ENCODE measurements at regions not wholly inside any gene's neighbourhood (a gene's known extent, or its start where the extent isn't known, plus 50 kb on each side); places are given as distances from the start of the nearest gene placed in this dataset.

DNA sequence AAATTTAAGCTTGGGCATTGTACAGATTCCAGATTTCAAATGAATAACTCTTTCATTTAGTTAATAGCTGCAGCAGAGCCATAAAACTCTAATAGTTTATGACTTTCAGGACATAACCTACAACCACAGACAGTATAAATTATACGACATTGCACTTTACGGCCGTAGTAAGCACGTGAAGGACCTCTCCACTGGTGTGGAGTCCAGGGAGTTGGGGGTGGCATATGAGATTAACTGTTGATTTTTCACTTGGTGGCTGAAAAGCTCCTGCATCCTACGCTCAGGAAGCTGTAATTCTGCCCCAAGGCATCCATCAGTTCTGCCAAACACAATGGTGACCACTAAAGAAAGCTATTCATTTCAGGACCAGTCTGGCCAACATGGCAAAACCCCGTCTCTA, 376.2 kb downstream of the SOX11 start:
- no peak for DNase-seq (ENCODE audit: low read depth in 2 of 2)

DNA sequence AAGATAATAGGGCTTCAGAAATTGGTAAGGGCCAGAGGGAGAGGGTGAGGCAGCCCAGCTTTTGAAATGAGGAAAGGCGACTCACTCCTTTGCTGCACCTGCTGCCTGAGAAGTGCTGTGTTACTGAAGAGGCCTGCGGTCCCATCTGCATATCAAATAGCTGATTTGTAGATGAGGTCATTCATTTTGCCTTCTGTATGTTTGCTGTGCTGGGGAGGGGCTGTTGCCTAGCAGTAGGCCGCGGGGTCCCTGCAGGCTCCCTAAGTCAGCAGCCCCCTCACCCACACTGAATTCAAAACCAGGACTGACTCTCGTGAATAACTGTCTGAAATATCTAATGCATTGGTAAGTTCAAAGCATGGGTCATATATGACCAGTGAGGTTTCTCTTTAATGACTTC, 377.2 kb downstream of the SOX11 start:
- DNase-seq (ENCODE audit: low read depth in 2 of 2), result no peak

DNA sequence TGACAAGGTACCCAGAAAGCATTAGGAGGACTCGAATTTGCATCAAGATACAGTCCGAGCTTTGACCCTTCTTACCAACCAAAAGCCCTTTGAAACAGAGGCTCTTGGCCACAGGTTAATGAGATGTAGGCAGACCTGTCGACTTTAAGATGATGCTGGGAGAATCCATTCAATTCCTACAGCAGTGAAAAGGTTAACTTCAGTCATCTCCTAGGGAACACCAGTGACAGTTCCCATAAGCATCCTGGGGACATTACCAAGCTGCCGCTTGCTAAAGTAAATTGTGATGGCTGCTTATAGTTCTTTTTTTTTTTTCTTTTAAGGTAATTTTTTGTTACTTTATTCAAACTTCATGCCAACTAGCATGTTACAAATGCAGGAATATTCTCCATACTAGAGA, 379.3 kb downstream of the SOX11 start:
- DNase-seq (ENCODE audit: low read depth in 2 of 2), result no peak

DNA sequence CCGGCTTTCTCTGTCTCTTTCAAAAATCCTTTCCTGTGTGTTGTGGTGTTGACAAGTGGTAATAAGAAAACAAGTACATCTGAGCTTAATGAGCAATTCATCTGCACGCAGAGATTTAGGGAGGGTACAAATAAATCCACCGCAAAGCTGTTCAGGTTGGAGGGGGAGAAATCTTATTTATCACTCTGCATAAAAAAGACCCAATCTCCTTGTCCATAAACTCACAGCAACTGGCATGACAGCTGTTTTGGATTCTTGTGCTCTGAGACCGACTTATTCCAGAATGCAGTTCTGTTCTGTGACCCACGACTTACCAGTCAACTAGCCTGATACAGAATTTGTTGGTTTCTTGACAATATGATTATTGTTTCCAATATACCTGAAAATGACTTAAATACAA, 380.1 kb downstream of the SOX11 start:
- no peak for DNase-seq (ENCODE audit: low read depth in 2 of 2)

DNA sequence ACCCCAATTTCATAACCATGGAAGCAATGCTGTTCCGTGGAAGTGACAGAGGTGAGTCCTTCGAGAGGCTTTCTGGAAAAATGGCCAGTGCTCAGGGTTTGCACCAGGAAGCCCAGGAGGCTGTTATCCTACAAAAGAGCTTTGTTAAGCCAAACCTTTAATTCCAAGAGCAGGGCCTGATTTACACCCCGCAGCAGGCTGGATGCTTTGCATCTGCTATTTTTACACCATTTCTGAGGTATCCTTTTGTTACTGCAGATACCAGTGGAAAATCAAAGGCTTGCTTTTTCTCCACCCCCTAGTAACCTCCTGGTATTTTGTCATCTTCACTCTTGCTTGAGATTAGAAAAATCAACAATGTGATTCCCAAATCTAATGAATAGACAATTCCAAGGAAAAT, 380.6 kb downstream of the SOX11 start:
- DNase-seq (ENCODE audit: low read depth in 2 of 2), result no peak

DNA sequence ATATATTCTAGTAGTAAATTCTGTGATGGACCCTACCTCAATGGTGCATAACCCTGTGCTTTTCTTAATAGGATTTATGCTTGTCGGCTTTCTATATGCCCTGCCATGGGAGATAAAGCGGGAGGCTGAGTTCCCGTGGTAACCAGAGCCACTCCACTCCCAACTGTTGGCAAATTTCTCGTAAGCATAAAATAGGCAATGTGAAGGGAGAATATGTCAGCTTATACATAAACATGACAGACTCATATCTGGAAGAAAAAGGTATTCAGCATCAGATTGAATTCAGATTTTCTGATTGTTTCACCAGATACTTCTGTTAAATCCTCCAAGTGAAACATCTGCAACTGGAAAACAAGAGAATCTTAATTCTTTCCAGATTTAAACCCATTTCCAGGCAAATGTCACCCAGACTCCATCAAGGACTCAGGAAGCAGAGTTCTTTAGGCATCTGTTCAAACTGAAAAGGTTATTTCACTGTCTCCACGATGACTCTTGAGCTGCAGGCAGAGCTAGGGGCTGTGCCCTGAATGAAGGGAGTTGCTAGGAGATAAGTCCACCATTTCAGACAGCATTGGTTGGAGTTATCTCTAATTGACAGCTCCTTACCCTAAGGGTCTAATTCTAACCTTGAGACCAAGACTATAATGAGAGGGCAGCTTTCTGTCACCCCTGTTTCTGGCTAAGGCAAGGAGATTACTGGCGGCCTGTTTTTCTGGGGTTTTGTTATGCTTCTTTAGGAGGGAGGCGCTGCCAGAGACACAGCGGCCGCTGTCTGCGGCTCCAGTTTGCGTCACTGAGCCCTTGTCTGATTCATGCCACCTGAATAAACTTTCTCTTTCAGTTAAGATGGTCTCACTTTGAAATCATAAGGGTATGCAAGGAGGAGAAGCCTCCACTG, 381.3 kb downstream of the SOX11 start:
- DNase-seq (ENCODE audit: low read depth in 2 of 2), result no peak

DNA sequence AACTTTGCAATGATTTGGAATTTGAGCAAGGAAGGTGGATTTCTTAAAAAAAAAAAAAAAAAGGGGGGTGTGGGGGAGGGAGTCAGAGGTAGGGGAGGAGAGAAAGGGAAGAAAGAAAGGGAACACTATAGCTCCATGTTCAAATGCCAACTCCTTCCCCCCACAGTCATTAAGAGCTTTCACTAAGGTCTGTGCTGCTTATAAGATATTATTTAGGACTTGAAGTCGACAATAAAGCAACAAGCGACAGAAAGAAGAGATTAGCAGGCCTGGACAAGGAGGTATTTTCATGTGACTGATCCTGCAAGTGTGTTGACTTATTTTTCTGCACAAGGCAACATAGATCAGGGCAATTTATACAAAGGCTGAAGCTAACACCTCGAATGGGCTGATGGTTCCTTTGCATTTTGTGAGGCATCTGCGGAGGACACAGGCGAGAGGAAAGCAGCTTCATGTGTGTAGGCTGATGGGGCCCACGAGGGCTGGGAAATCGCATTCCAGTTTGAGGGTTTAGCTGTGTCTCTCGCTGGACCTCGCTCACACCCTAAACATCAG, 382.0 kb downstream of the SOX11 start:
- DNase-seq (ENCODE audit: low read depth in 2 of 2), result no peak

DNA sequence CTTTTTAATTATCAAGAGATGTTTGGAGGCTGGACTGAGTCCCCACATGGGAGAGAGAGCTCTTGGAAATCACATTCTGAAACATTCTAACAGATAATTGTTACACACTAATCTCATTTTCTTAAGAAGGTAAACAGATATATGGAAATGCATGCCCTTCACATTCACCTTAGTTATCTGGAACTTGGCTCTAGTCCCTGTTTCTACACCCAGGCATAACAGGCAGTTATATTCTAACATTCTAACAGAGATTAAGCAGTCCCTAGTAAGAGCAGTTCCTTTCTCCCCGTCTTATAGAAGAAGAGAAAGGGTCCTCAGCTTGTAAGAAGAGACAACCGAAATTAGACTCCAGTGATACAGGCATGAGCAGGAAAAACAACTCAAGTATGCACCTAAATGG, 385.4 kb downstream of the SOX11 start:
- no peak for DNase-seq (ENCODE audit: low read depth in 2 of 2)

DNA sequence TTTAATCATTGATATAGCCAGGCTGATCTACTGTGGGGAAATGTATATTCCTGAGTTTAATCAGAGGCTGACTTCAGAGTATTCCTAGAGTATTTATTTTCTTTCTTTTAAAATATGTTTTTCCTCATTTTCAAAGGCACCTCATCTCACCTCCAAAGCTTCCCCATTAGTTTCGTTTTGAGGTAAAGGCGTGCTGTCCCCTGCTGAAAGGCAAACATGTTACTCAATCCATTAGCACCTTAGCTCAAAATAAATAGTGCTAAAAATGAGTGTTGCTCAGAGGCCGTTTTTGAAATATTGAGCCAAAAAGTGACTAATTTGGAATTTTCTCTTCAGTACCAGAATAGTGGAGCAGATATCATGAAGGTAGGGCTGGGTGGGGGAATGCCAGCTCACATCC, 386.2 kb downstream of the SOX11 start:
- no peak for DNase-seq (ENCODE audit: low read depth in 2 of 2)

DNA sequence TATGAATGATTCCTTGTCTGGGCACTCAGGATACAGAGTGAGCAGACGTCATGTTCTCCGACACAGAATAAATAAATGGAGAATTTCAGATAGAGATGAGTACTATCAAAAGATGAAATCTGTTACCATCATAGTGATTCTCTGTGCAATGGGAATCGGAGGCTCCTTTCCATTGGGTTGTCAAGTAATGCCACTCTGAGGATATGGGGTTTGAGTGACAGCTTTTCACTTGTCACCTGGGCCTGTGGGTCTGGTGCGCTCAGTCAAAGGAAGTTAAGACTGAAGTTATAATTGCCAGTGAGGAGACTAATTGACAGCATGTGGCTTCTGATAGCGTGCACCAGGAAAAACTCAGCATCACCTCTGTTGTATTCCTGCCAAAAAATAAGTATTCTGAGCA, 387.2 kb downstream of the SOX11 start:
- no peak for DNase-seq (ENCODE audit: low read depth in 2 of 2)

DNA sequence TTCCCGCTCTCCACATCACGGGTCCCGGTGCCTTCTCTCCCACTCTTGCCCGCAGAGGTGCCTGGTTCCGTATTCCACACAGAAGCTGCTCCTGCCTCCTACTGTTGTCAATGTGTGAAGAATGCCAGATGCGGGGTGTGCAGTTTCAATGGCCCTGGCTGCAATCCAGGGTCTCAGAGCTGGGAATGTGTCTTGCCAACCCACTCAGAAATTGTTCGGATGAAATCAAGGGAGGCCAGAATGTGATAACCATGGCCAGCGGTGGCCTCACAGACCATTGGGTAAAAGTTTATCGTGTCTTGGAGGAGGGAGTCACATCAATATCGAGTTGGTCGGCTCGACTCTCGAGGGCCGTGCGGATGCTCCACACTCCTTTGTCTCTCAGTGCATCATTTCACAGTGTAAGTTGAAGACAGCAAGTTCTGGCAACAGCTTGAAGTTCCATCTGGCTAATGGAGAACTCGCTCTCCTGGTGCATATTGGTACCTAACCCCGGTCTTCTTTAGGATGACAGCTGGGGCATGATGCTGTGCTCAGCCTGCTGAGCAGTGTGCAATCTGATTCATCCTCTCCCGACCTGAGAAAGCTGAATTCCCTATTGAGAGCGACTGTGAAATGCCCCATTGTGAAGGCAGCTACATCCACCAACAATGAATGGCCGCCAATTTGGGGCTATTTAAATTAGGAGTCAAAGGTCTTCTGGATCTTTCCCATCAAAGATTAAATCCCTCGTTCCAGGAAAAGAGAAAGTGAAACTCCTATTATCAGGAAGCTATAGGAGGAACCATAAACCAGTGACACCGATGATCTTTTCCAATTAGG, 389.0 kb downstream of the SOX11 start:
- no peak for DNase-seq (ENCODE audit: low read depth in 2 of 2)

DNA sequence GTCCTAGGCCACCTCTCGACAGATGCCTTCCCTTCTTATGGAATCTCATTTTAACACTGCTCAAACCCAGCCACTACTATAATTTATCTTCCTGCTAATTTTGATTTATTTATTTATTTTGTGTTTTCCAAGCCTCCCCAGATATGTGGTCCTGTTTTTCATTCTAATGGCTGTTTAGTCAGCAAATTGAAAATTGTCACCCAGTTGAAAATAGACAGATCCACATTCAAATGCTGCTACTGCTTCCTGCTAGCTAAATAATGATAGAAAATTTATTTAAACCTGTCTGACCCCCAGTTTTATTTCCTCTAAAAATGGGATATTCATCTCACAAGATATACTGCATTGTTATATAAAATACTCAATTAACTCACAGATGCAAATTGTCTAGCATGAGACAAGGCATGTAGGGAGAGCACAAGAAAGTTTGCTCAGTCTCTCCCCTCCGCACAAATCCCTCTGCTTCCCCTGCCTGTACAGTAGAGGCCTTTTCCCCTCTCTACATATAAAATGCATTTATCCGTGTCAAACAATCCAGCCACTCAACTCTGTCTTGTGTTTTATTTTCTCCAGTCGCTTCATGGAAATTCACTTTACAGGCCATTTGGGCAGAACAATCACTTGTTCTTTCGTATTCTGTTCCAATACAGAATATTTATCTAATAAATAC, 389.9 kb downstream of the SOX11 start:
- no peak for DNase-seq (ENCODE audit: low read depth in 2 of 2)

DNA sequence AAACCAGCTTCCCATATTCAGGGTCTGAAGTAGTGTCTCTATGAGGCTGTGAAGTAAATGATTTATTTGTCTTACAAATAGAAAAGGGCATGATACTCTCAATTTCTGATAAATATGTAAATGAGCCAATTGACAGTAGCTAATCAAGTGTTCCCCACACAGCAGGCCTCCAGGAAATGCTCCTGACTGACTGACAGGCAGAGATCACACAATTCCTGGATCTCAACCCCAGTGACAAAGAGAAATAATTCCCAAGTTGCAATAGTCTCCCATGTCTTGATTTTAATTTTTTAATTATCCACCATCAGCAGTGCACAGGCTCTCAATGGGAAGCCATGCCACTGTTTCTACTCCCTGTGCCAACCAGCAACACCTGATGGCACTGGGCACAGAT, 390.4 kb downstream of the SOX11 start:
- no peak for DNase-seq (ENCODE audit: low read depth in 2 of 2)

DNA sequence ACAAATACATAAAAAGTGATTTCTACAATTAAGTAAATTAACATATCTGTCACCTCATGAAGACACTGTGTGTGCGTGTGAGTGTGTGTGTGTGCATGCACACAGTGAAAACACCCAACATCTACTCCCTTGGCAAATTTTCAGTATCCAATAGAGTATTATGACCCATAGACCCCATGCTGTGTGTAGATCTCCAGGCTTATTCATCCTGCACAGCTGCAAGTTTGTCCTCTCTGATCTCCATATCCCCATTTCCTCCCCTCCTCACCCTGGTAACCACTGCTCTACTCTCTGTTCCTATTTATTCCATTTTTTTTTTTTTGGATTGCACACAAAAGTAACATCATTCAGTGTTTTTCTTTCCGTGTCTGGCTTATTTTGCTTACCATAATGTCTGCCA, 391.0 kb downstream of the SOX11 start:
- no peak for DNase-seq (ENCODE audit: low read depth in 2 of 2)

DNA sequence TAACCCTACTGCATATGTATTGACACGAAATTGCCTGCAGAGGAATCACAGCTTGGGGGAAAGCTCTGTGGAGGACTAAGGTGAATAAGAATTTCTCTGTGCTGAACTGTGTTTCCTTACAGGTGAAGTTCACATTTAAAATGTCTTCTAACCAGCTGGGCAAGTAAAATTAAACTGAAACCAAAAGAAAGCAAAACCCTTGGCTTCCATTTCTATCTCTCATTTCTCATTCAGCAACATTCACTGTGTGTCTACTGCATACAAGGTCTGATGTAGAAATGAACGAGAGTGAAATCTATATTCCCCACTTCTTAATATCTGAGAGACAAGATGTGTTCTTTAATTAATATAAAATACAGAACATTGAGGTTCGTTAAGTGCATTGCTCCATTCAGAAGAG, 397.3 kb downstream of the SOX11 start:
- no peak for DNase-seq (ENCODE audit: low read depth in 2 of 2)

DNA sequence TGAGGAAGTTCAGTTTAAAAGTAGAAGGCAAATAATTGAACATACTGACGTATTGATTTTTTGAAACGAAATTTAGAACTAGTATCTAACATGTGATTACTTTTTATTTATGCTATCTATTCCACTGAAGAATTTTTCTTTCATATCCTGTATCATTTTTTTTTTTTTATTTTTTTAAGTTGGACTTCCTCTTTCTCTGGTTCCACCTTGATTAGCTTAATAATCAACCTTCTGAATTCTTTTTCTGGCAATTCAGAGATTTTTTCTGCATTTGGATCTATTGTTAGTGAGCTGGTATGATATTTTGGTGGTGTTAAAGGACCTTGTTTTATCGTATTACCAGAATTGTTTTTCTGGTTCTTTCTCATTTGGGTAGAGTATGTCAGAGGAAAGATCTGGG, 411.2 kb downstream of the SOX11 start:
- no peak for DNase-seq (ENCODE audit: low read depth in 2 of 2)

DNA sequence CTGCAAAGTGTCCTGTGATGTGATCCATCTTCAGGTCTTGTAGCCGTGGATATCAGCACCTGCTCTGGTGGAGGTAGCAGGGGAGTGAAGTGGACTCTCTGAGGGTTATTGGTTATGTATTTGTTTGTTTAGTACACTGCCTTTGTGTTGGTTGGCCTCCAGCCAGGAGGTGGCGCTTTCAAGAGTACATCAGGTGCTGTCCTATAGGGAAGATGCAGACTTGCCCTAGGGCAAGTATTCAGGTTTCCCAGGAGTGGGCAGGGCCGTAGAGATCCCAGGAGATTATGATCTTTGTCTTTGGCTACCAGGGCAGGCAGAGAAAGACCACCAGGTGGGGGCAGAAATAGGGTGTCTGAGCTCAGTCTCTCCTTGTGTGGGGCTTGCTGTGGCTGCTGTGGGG, 411.8 kb downstream of the SOX11 start:
- DNase-seq (ENCODE audit: low read depth in 2 of 2), result no peak

DNA sequence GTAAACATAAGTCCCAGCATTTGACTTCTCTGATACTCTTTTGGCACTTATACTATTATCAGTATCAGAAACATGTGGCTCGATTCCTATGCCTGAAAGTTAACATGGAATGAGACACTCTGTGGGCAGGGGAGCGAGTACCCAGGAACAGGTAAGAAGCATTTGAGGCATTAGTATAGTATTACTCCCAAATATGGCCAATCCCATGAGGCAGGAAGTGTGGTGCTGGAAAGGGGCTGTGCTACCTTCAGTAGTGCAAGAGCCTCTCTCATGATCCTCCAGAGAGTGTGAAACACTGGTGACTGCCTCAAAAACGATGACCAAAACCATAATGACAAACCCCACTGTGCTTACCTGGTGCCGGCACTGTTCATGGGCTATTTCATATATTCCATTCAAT, 415.1 kb downstream of the SOX11 start:
- DNase-seq (ENCODE audit: low read depth in 2 of 2), result no peak

DNA sequence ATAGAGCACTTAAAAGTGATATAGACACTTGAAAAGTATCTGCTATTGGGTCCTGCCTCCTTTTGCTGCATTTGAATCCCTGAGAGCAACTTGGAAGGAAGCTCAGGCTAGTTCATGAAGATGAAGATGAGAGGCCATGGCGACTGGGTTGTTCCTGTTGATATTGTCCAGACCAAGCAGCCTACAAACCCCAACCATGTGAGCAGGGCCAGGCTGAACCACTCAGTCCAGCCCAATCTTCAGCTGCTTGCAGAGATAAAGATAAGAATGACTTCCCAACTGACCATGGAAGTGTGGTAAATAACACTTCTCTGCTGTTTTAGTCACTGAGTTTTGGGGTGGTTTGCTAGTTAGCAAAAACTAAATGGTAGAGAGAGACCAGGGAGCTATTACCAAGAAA, 417.6 kb downstream of the SOX11 start:
- no peak for DNase-seq (ENCODE audit: low read depth in 2 of 2)

DNA sequence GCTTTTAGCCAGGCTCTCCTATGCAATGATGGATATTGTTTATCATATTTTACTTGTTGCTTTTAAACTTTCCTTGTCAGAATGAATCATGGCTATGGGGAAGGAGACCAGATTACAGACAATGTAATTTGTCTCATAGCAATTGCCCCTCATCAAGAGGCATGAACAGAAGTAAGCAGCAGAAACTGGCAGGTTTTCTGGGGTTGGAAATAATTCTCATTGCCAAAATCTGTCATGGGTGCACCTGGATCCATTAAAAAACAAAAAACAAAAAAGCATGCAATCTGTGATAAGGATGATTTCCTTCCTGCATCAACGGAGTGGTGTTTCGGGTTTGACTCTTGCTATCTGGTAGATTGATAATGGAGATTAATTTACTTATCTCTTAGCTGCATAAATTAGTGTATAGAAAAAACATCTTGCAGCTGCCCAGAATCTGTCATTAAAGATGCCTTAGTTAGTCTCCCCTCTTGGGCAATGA, 419.6 kb downstream of the SOX11 start:
- DNase-seq (ENCODE audit: low read depth in 2 of 2), result no peak

DNA sequence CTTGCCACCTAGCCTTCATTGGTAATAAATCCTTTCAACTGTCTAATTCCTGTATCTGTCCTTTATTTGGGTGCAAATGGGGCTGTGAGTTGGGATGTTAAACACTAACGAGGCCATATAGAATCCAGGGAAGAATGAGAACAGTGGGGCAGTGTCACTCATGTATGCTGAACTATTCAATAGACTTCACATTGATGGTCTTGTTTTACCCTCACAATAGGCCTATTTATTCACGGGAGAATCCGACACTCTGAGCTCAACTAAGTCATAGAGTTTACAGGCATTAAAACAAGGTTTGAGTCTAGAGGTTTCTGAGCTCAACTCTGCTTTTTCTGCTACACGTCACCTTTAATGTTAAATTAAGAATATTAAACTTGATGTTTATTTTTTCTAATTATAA, 421.6 kb downstream of the SOX11 start:
- no peak for DNase-seq (ENCODE audit: low read depth in 2 of 2)

DNA sequence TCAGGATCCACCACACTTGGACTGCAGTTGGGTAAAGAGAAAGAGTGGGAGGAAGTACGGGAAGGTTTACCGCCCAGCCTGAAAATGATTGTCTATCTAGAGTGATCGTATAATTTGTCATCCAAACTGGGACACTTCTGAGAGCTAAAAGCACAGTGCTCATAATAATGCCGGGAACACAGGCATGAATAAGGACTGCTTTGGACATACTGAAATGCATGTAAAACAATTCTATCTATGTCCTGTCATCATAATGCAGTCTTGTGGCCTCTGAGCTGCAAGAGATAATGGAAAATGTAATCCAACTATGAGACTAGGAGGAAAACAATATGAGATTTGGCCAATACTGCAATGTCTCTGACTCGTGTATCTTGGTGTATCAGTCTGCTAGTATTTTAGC, 435.5 kb downstream of the SOX11 start:
- DNase-seq (ENCODE audit: low read depth in 2 of 2), result no peak
